ENCODE measurements at regions not wholly inside any gene's neighbourhood (a gene's known extent, or its start where the extent isn't known, plus 50 kb on each side); places are given as distances from the start of the nearest gene placed in this dataset.

- no peak overlapping the region for H3K4me3 ChIP-seq
- no peak overlapping the region for H3K9ac ChIP-seq (ENCODE audit: low read depth in 2 of 2, low read length in 2 of 2)
- H3K27ac ChIP-seq: no peak overlapping the region
- H3K27me3 ChIP-seq: no peaks in the 10 kb centered on the region
- H3K36me3 ChIP-seq: no peaks in the 10 kb centered on the region
- intact Hi-C loops (cut with DNase I): no loop called here
- H3K9me3 ChIP-seq: no peaks in the 10 kb centered on the region
- TF ChIP-seq CTCF (IDR thresholded peaks at IDR 0.05): no peak
- H3K4me1 ChIP-seq: no peaks in the 10 kb centered on the region
- DNase-seq: no peak
Measured at GRCh38 chr1:109832945-109833344, 69.2 kb upstream of the EPS8L3 start.

- H3K4me3 ChIP-seq: no peak overlapping the region
- no peaks in the 10 kb centered on the region for H3K9me3 ChIP-seq
- intact Hi-C loops (cut with DNase I): no loop called here
- no peaks in the 10 kb centered on the region for H3K27me3 ChIP-seq
- DNase-seq: no peak
- H3K27ac ChIP-seq: no peak overlapping the region
- H3K9ac ChIP-seq (ENCODE audit: low read depth in 2 of 2, low read length in 2 of 2): no peak overlapping the region
- TF ChIP-seq CTCF (IDR thresholded peaks at IDR 0.05): no peak
- no peaks in the 10 kb centered on the region for H3K36me3 ChIP-seq
- H3K4me1 ChIP-seq: no peaks in the 10 kb centered on the region
Measured at GRCh38 chr1:109828756-109829505, 65.2 kb upstream of the EPS8L3 start.

GRCh38 chr1:109827986-109828385, 64.3 kb upstream of the EPS8L3 start:
- H3K27ac ChIP-seq: no peak overlapping the region

GRCh38 chr1:109827466-109827865, 63.7 kb upstream of the EPS8L3 start:
- no peak for DNase-seq
- Histone ChIP-seq H3K9ac (ENCODE audit: low read depth in 2 of 2, low read length in 2 of 2) (no peak overlapping the region), H3K27me3 (no peaks in the 10 kb centered on the region), H3K4me3 (no peak overlapping the region), H3K27ac (no peak overlapping the region), H3K36me3 (no peaks in the 10 kb centered on the region), H3K4me1 (no peaks in the 10 kb centered on the region), H3K9me3 (no peaks in the 10 kb centered on the region)
- intact Hi-C loops (cut with DNase I): no loop called here
- no peak for TF ChIP-seq CTCF (IDR thresholded peaks at IDR 0.05)

More at GRCh38 chr1:109827986-109828385, 64.3 kb upstream of the EPS8L3 start:
- H3K36me3 ChIP-seq: no peaks in the 10 kb centered on the region
- no peak overlapping the region for H3K9ac ChIP-seq (ENCODE audit: low read depth in 2 of 2, low read length in 2 of 2)
- no peaks in the 10 kb centered on the region for H3K27me3 ChIP-seq
- no peak overlapping the region for H3K4me3 ChIP-seq
- no peaks in the 10 kb centered on the region for H3K4me1 ChIP-seq
- H3K9me3 ChIP-seq: no peaks in the 10 kb centered on the region
- no peak for TF ChIP-seq CTCF (IDR thresholded peaks at IDR 0.05)
- DNase-seq: no peak
- intact Hi-C loops (cut with DNase I): no loop called here

DNA sequence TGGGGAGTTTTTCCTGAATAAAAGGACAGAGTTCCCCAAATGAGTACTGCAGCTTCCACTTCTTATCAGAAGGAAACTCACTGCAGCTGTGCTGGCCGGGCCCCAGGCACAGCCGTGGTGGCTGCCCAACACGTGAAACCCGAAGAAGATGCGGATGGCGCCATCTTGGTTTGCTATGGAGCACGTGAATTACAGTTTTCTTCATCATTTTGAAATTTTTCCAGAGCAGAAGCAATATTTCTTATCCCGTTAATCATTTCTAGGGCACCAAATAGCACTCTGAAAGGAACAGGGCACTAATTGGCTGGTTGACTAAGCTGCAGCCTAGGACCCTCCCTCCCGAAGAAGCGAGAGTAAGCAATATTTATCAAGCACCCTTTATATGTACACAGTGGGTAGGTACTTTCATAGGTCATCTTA, 63.2 kb upstream of the EPS8L3 start:
- no peaks in the 10 kb centered on the region for H3K4me1 ChIP-seq
- TF ChIP-seq CTCF (IDR thresholded peaks at IDR 0.05): no peak
- no peak overlapping the region for H3K9ac ChIP-seq (ENCODE audit: low read depth in 2 of 2, low read length in 2 of 2)
- H3K4me3 ChIP-seq: no peak overlapping the region
- H3K27ac ChIP-seq: no peak overlapping the region
- no peaks in the 10 kb centered on the region for H3K27me3 ChIP-seq
- no peak for DNase-seq
- no peaks in the 10 kb centered on the region for H3K9me3 ChIP-seq
- no peaks in the 10 kb centered on the region for H3K36me3 ChIP-seq
- intact Hi-C loops (cut with DNase I): no loop called here

All from colonic mucosa (tissue), 4 donors.